Astrocyte (in vitro differentiated cells and primary cell): ENCODE measurements at regions not wholly inside any gene's neighbourhood (a gene's known extent, or its start where the extent isn't known, plus 50 kb on each side); places are given as distances from the start of the nearest gene placed in this dataset.

Experiments
- DNase-seq: peaks from one replicate; pipeline ENCODE4 v3.0.0-alpha.2; 2010; ENCODE audit warnings: low read depth
- FAIRE-seq: peaks from 2 replicates; lab custom pipeline; 2011; peaks lifted over from hg19 to GRCh38; lab: Jason Lieb, UNC
- H2AFZ ChIP-seq: 2 replicates; pipeline ENCODE4 v1.6.0; 2012; ENCODE audit warnings: low read depth, low read length, inconsistent platforms
- H3K27ac ChIP-seq: 2 replicates; pipeline ENCODE4 v1.5.1; 2011; ENCODE audit warnings: low read depth, low read length, inconsistent platforms
- H3K27me3 ChIP-seq: 2 replicates; pipeline ENCODE4 v1.6.0; 2011; ENCODE audit warnings: low read length, inconsistent platforms; ENCODE audit not compliant: insufficient read depth
- H3K36me3 ChIP-seq: 2 replicates; pipeline ENCODE4 v1.5.1; 2011; ENCODE audit warnings: low read length, inconsistent platforms; ENCODE audit not compliant: insufficient read depth
- H3K4me1 ChIP-seq: 2 replicates; pipeline ENCODE4 v1.5.1; 2011; ENCODE audit warnings: low read length, inconsistent platforms; ENCODE audit not compliant: insufficient read depth
- H3K4me2 ChIP-seq: 2 replicates; pipeline ENCODE4 v1.6.0; 2012; ENCODE audit warnings: low read length, inconsistent platforms
- H3K4me3 ChIP-seq: 2 replicates; pipeline ENCODE4 v1.5.1; 2011; ENCODE audit warnings: low read depth, mild to moderate bottlenecking, low read length, inconsistent platforms; ENCODE audit not compliant: insufficient read depth
- H3K79me2 ChIP-seq: 2 replicates; pipeline ENCODE4 v1.6.0; 2012; ENCODE audit warnings: mild to moderate bottlenecking, low read length, inconsistent platforms; ENCODE audit not compliant: insufficient read depth
- H3K9ac ChIP-seq: 2 replicates; pipeline ENCODE4 v1.6.0; 2012; ENCODE audit warnings: mild to moderate bottlenecking, low read length, inconsistent platforms
- H3K9me3 ChIP-seq: 2 replicates; pipeline ENCODE4 v1.5.1; 2012; ENCODE audit warnings: low read depth, mild to moderate bottlenecking, low read length, inconsistent platforms; ENCODE audit not compliant: insufficient read depth
- H4K20me1 ChIP-seq: 2 replicates; pipeline ENCODE4 v1.6.0; 2012; ENCODE audit warnings: low read length, inconsistent platforms; ENCODE audit not compliant: insufficient read depth
- H3K27ac Mint-ChIP-seq: one replicate; pipeline ENCODE4 v1.8.0; 2021; ENCODE audit warnings: mild to moderate bottlenecking, mixed read lengths; ENCODE audit not compliant: unreplicated experiment
- H3K27me3 Mint-ChIP-seq: one replicate; pipeline ENCODE4 v1.8.0; 2021; ENCODE audit warnings: low read depth, mixed read lengths; ENCODE audit not compliant: unreplicated experiment
- H3K36me3 Mint-ChIP-seq: one replicate; pipeline ENCODE4 v1.8.0; 2021; ENCODE audit warnings: low read depth, mixed read lengths; ENCODE audit not compliant: unreplicated experiment
- H3K4me1 Mint-ChIP-seq: one replicate; pipeline ENCODE4 v1.8.0; 2021; ENCODE audit warnings: low read depth, mixed read lengths; ENCODE audit not compliant: unreplicated experiment
- H3K4me3 Mint-ChIP-seq: one replicate; pipeline ENCODE4 v1.8.0; 2021; ENCODE audit warnings: mild to moderate bottlenecking, moderate library complexity, mixed read lengths; ENCODE audit not compliant: unreplicated experiment
- H3K9me3 Mint-ChIP-seq: one replicate; pipeline ENCODE4 v1.8.0; 2021; ENCODE audit warnings: mild to moderate bottlenecking, mixed read lengths; ENCODE audit not compliant: unreplicated experiment
- CTCF ChIP-seq: IDR thresholded peaks from 2 replicates; pipeline ENCODE4 v1.5.1; 2011; ENCODE audit warnings: low read depth, mild to moderate bottlenecking, inconsistent platforms, low read length, moderate library complexity; ENCODE audit not compliant: insufficient read depth
- EZH2 ChIP-seq: IDR thresholded peaks from 2 replicates; pipeline ENCODE4 v1.6.1; 2012; ENCODE audit warnings: mild to moderate bottlenecking, low read length, inconsistent platforms; ENCODE audit not compliant: insufficient read depth

- Histone ChIP-seq H3K9ac (no peak overlapping the region), H3K9me3 (no peaks in the 10 kb centered on the region), H3K79me2 (no peaks in the 10 kb centered on the region), H4K20me1 (no peaks in the 10 kb centered on the region), H2AFZ (no peak overlapping the region), H3K4me1 (no peaks in the 10 kb centered on the region), H3K27ac (no peak overlapping the region), H3K4me3 (no peak overlapping the region), H3K4me2 (no peak overlapping the region), H3K27me3 (no peaks in the 10 kb centered on the region), H3K36me3 (no peaks in the 10 kb centered on the region)
- H3K27me3 Mint-ChIP-seq = no peaks in the 10 kb centered on the region
- no peak for FAIRE-seq
- H3K36me3 Mint-ChIP-seq = no peaks in the 10 kb centered on the region
- no peaks in the 10 kb centered on the region for H3K4me1 Mint-ChIP-seq
- no peak overlapping the region for H3K4me3 Mint-ChIP-seq
- TF ChIP-seq CTCF (no peak), EZH2 (no peak)
- H3K27ac Mint-ChIP-seq = no peak overlapping the region
- no peaks in the 10 kb centered on the region for H3K9me3 Mint-ChIP-seq
- no peak for DNase-seq
These were observed 473.8 kb upstream of the PTCHD4 start for GRCh38 chr6:48584846-48585245.

GRCh38 chr6:48570656-48571055, 459.7 kb upstream of the PTCHD4 start:
- Histone ChIP-seq H3K4me3 (no peak overlapping the region), H3K36me3 (no peaks in the 10 kb centered on the region), H3K9ac (no peak overlapping the region), H2AFZ (no peak overlapping the region), H3K27me3 (no peaks in the 10 kb centered on the region), H3K27ac (no peak overlapping the region), H4K20me1 (no peaks in the 10 kb centered on the region), H3K4me1 (no peaks in the 10 kb centered on the region), H3K79me2 (no peaks in the 10 kb centered on the region), H3K4me2 (no peak overlapping the region), H3K9me3 (no peaks in the 10 kb centered on the region)
- Mint-ChIP-seq H3K4me3 (no peak overlapping the region), H3K4me1 (peaks cover 9% of the 10 kb centered on the region), H3K27ac (no peak overlapping the region), H3K9me3 (no peaks in the 10 kb centered on the region), H3K27me3 (no peaks in the 10 kb centered on the region), H3K36me3 (no peaks in the 10 kb centered on the region)
- no peak for TF ChIP-seq EZH2
- no peak for DNase-seq
- no peak for FAIRE-seq

GRCh38 chr6:48568856-48569255, 457.9 kb upstream of the PTCHD4 start:
- FAIRE-seq = no peak
- no peak overlapping the region for H2AFZ ChIP-seq
- no peak overlapping the region for H3K4me2 ChIP-seq
- H3K36me3 ChIP-seq = no peaks in the 10 kb centered on the region
- H3K79me2 ChIP-seq = no peaks in the 10 kb centered on the region
- H4K20me1 ChIP-seq = no peaks in the 10 kb centered on the region
- peaks cover 2% of the 10 kb centered on the region for H3K27me3 ChIP-seq
- TF ChIP-seq EZH2 (no peak), CTCF (no peak)
- no peaks in the 10 kb centered on the region for H3K9me3 ChIP-seq
- no peak overlapping the region for H3K27ac Mint-ChIP-seq
- no peaks in the 10 kb centered on the region for H3K36me3 Mint-ChIP-seq
- H3K27ac ChIP-seq = no peak overlapping the region
- H3K27me3 Mint-ChIP-seq = no peaks in the 10 kb centered on the region
- H3K4me1 ChIP-seq = no peaks in the 10 kb centered on the region
- H3K9ac ChIP-seq = no peak overlapping the region
- DNase-seq = no peak
- no peak overlapping the region for H3K4me3 ChIP-seq
- H3K4me1 Mint-ChIP-seq = peaks cover 12% of the 10 kb centered on the region
- H3K9me3 Mint-ChIP-seq = peaks cover 4% of the 10 kb centered on the region
- H3K4me3 Mint-ChIP-seq = no peak overlapping the region
